ENCODE measurements at regions not wholly inside any gene's neighbourhood (a gene's known extent, or its start where the extent isn't known, plus 50 kb on each side); places are given as distances from the start of the nearest gene placed in this dataset.

DNA sequence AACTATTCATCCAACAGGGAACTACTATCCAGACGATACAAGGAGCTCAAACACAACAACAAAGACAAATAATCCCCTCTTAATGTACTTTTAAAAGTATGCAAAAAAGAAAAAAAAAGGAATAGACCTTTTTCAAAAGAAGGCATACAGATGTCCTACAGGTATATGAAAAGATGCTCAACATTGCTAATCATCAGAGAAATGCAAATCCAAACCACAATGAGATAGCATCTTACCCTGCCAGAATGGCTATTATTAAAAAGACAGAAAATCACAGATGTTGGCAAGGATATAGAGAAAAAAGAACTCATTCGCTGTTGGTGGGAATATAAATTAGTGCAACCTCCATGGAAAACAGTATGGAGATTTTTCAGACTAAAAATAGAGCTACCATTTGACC, 67.1 kb upstream of the ENPP6 start:
- TF ChIP-seq EZH2phosphoT487 (IDR thresholded peaks at IDR 0.05; ENCODE audit: borderline replicate concordance, low read depth, low read length) (no peak), CTCF (conservative IDR thresholded peaks at IDR 0.05; ENCODE audit: low read length) (no peak)
